Neural cell (in vitro differentiated cells): ENCODE measurements at regions not wholly inside any gene's neighbourhood (a gene's known extent, or its start where the extent isn't known, plus 50 kb on each side); places are given as distances from the start of the nearest gene placed in this dataset.

Experiments used
- H2AFZ ChIP-seq: fragments of 200-600, 300-800 bp; sonication (generic), shearing (Covaris generic); 2 replicates; pipeline ENCODE4 v1.6.0; 2014; ENCODE audit warnings: low read depth, mild to moderate bottlenecking, antibody characterized with exemption, low read length, moderate library complexity
- H3F3A ChIP-seq: fragments of 200-600 bp; shearing (Covaris generic); 2 replicates; pipeline ENCODE4 v1.6.1; 2016; ENCODE audit warnings: mild to moderate bottlenecking, moderate library complexity, mixed read lengths, antibody characterized with exemption, low read length; ENCODE audit not compliant: insufficient read depth, poor library complexity, severe bottlenecking
- H3K27ac ChIP-seq: fragments of 200-600, 300-800 bp; sonication (generic), shearing (Covaris generic); 2 replicates; pipeline ENCODE4 v1.5.1; 2014; ENCODE audit warnings: mild to moderate bottlenecking, low read length, moderate library complexity
- H3K27me3 ChIP-seq: fragments of 300-800, 200-600 bp; sonication (generic), shearing (Covaris generic); 2 replicates; pipeline ENCODE4 v1.6.0; 2014; ENCODE audit warnings: mild to moderate bottlenecking, low read depth, low read length, moderate library complexity; ENCODE audit not compliant: insufficient read depth
- H3K36me3 ChIP-seq: fragments of 300-800, 200-600 bp; sonication (generic), shearing (Covaris generic); 2 replicates; pipeline ENCODE4 v1.5.1; 2014; ENCODE audit warnings: mild to moderate bottlenecking, antibody characterized with exemption, low read length, moderate library complexity; ENCODE audit not compliant: insufficient read depth
- H3K4me2 ChIP-seq: fragments of 300-800, 200-600 bp; sonication (generic), shearing (Covaris generic); 2 replicates; pipeline ENCODE4 v1.6.0; 2014; ENCODE audit warnings: mild to moderate bottlenecking, low read length
- H3K4me3 ChIP-seq: fragments of 300-800, 200-600 bp; sonication (generic), shearing (Covaris generic); 2 replicates; pipeline ENCODE4 v1.5.1; 2014; ENCODE audit warnings: mild to moderate bottlenecking, low read length, moderate library complexity
- H3K79me2 ChIP-seq: fragments of 200-600 bp; shearing (Covaris generic); replicated peaks from 2 replicates; pipeline ENCODE4 v1.6.0; 2014; ENCODE audit warnings: mild to moderate bottlenecking, low read length, moderate library complexity; ENCODE audit not compliant: insufficient read depth
- H3K9ac ChIP-seq: fragments of 300-800, 200-600 bp; sonication (generic), shearing (Covaris generic); 2 replicates; pipeline ENCODE4 v1.6.1; 2016; ENCODE audit warnings: mild to moderate bottlenecking, low read length, mixed read lengths
- H3K9me2 ChIP-seq: fragments of 200-600 bp; shearing (Covaris generic); 2 replicates; pipeline ENCODE4 v1.6.1; 2016; ENCODE audit warnings: mild to moderate bottlenecking, low read length, mixed read lengths; ENCODE audit not compliant: insufficient read depth
- H3K9me3 ChIP-seq: fragments of 200-600, 300-800 bp; sonication (generic), shearing (Covaris generic); 2 replicates; pipeline ENCODE4 v1.6.1; 2016; ENCODE audit warnings: mild to moderate bottlenecking, mixed run types, low read length, moderate library complexity, mixed read lengths
- H4K20me1 ChIP-seq: fragments of 200-600 bp; shearing (Covaris generic); 2 replicates; pipeline ENCODE4 v1.6.1; 2016; ENCODE audit warnings: mild to moderate bottlenecking, mixed run types; ENCODE audit not compliant: insufficient read depth
- EP300 ChIP-seq: fragments of 450-650 bp; conservative IDR thresholded peaks from 2 replicates; pipeline ENCODE4 v1.6.1; 2014; ENCODE audit warnings: antibody characterized with exemption, mild to moderate bottlenecking, moderate library complexity; ENCODE audit not compliant: poor library complexity, severe bottlenecking
- EZH2 ChIP-seq: fragments of 200-600, 300-800 bp; shearing (Covaris generic), sonication (generic); IDR thresholded peaks from 2 replicates; pipeline ENCODE4 v1.6.1; 2014; ENCODE audit warnings: antibody characterized with exemption, low read length, borderline replicate concordance, mild to moderate bottlenecking; ENCODE audit not compliant: insufficient read depth, poor library complexity, severe bottlenecking
- MXI1 ChIP-seq: fragments of 450-650 bp; conservative IDR thresholded peaks from 2 replicates; pipeline ENCODE4 v1.6.1; 2014; ENCODE audit warnings: antibody characterized with exemption, mild to moderate bottlenecking; ENCODE audit not compliant: poor library complexity, severe bottlenecking
- POLR2AphosphoS5 ChIP-seq: IDR thresholded peaks from 2 replicates; pipeline ENCODE4 v1.6.1; 2012
- RAD21 ChIP-seq: fragments of 450-650 bp; conservative IDR thresholded peaks from 2 replicates; pipeline ENCODE4 v1.6.1; 2014; ENCODE audit warnings: antibody characterized with exemption, mild to moderate bottlenecking, moderate library complexity
- SMC3 ChIP-seq: fragments of 450-650 bp; conservative IDR thresholded peaks from 2 replicates; pipeline ENCODE4 v1.6.1; 2014; ENCODE audit warnings: antibody characterized with exemption, mild to moderate bottlenecking, moderate library complexity; ENCODE audit not compliant: poor library complexity
- TAF1 ChIP-seq: IDR thresholded peaks from 2 replicates; pipeline ENCODE4 v1.6.1; 2012; ENCODE audit warnings: low read depth
- TF ChIP-seq, protein P1 (sequence below): fragments of 450-650 bp; IDR thresholded peaks from 2 replicates; pipeline ENCODE4 v1.5.1; 2014; ENCODE audit warnings: antibody characterized with exemption, mild to moderate bottlenecking, moderate library complexity; ENCODE audit not compliant: poor library complexity, severe bottlenecking
- TF ChIP-seq, protein P2 (sequence below): IDR thresholded peaks from 2 replicates; pipeline ENCODE4 v1.6.1; 2012; ENCODE audit warnings: borderline replicate concordance

DNA sequence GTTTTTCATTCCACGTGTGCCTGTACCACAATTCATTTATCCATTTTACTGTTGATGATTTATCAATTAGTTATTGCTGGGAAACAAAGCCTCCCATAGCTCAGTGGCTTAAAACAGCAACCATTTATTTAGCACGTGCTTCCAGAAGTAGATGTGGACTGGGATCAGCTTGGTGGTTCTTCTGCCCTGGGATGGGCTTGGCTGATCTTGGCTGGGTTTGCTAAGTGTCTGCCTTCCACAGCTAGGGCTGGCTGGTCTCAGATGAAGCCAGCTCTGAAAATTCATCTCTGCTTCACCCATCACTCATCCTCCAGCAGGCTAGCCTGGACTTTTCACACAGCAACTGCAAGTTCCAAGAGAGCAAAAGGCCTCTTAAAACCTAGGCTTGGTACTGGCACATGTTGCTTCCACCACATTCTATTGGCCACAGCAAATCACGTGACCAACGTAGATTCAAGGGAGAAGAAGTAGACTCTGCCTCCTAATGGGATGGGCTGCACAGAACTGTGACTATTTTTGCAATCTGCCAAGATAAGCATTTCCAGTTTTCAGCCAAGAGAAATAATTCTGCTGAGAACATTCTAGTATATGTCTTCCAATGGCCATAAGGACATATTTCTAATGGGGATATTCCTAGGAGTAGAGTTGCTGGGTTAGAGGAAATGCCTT is 124.9 kb downstream of the MN1 start:
- H3K27ac ChIP-seq, result no peak overlapping the region
- H3K9ac ChIP-seq, result no peak overlapping the region

DNA sequence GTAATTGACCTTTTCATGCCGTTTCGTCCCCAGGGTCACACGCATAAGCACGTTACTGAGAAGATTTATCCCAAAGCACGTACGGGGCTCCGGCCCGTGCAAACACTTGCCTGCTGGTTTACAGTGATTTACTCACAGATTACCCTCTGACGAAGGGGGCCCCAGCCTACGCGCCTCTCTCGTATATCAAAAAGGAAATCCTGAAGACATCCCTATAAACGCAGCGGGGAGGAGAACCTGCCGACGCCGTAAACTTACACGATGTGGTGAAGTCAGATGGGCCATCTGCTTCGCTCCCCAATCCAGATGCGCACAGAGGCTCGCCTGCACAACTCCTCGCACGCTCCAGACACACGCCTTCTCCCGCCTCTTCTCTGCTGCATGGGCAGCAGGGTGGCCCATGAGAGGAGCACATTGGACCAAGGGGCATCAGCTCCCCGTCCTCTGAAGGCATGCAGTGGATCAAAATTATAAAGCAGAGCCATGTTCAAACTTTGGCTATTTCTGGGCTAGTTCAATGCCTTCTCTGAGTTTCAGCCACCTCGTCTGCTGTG is 123.6 kb downstream of the MN1 start:
- no peak overlapping the region for H3K4me3 ChIP-seq
- H3K79me2 ChIP-seq, result no peaks in the 10 kb centered on the region
- H3K36me3 ChIP-seq, result no peaks in the 10 kb centered on the region
- no peaks in the 10 kb centered on the region for H3K9me3 ChIP-seq
- no peak overlapping the region for H3K4me2 ChIP-seq
- H3F3A ChIP-seq, result no peaks in the 10 kb centered on the region
- no peak overlapping the region for H3K27ac ChIP-seq
- H3K9me2 ChIP-seq, result no peaks in the 10 kb centered on the region
- no peaks in the 10 kb centered on the region for H4K20me1 ChIP-seq
- no peaks in the 10 kb centered on the region for H3K27me3 ChIP-seq
- TF ChIP-seq, protein P1, sequence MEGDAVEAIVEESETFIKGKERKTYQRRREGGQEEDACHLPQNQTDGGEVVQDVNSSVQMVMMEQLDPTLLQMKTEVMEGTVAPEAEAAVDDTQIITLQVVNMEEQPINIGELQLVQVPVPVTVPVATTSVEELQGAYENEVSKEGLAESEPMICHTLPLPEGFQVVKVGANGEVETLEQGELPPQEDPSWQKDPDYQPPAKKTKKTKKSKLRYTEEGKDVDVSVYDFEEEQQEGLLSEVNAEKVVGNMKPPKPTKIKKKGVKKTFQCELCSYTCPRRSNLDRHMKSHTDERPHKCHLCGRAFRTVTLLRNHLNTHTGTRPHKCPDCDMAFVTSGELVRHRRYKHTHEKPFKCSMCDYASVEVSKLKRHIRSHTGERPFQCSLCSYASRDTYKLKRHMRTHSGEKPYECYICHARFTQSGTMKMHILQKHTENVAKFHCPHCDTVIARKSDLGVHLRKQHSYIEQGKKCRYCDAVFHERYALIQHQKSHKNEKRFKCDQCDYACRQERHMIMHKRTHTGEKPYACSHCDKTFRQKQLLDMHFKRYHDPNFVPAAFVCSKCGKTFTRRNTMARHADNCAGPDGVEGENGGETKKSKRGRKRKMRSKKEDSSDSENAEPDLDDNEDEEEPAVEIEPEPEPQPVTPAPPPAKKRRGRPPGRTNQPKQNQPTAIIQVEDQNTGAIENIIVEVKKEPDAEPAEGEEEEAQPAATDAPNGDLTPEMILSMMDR, result no peak
- no peak for TF ChIP-seq MXI1
- no peak for TF ChIP-seq EP300
- TF ChIP-seq POLR2AphosphoS5, result no peak
- no peak for TF ChIP-seq SMC3
- no peak for TF ChIP-seq RAD21
- TF ChIP-seq EZH2, result no peak
- no peak for TF ChIP-seq TAF1
- TF ChIP-seq, protein P2, sequence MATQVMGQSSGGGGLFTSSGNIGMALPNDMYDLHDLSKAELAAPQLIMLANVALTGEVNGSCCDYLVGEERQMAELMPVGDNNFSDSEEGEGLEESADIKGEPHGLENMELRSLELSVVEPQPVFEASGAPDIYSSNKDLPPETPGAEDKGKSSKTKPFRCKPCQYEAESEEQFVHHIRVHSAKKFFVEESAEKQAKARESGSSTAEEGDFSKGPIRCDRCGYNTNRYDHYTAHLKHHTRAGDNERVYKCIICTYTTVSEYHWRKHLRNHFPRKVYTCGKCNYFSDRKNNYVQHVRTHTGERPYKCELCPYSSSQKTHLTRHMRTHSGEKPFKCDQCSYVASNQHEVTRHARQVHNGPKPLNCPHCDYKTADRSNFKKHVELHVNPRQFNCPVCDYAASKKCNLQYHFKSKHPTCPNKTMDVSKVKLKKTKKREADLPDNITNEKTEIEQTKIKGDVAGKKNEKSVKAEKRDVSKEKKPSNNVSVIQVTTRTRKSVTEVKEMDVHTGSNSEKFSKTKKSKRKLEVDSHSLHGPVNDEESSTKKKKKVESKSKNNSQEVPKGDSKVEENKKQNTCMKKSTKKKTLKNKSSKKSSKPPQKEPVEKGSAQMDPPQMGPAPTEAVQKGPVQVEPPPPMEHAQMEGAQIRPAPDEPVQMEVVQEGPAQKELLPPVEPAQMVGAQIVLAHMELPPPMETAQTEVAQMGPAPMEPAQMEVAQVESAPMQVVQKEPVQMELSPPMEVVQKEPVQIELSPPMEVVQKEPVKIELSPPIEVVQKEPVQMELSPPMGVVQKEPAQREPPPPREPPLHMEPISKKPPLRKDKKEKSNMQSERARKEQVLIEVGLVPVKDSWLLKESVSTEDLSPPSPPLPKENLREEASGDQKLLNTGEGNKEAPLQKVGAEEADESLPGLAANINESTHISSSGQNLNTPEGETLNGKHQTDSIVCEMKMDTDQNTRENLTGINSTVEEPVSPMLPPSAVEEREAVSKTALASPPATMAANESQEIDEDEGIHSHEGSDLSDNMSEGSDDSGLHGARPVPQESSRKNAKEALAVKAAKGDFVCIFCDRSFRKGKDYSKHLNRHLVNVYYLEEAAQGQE, result no peak
- no peak overlapping the region for H3K9ac ChIP-seq
- H2AFZ ChIP-seq, result no peak overlapping the region

More for the DNA sequence above, 124.9 kb downstream of the MN1 start:
- Histone ChIP-seq H3K27me3 (no peaks in the 10 kb centered on the region), H3K4me3 (no peak overlapping the region), H4K20me1 (no peaks in the 10 kb centered on the region), H3K36me3 (no peaks in the 10 kb centered on the region), H3K9me2 (no peaks in the 10 kb centered on the region), H3K79me2 (no peaks in the 10 kb centered on the region), H3F3A (no peaks in the 10 kb centered on the region), H2AFZ (no peak overlapping the region), H3K4me2 (no peak overlapping the region), H3K9me3 (no peaks in the 10 kb centered on the region)
- no peak for TF ChIP-seq SMC3
- no peak for TF ChIP-seq TAF1
- TF ChIP-seq RAD21, result no peak
- no peak for TF ChIP-seq EP300
- TF ChIP-seq EZH2, result no peak
- TF ChIP-seq, protein P2, result no peak
- no peak for TF ChIP-seq POLR2AphosphoS5
- TF ChIP-seq, protein P1, result no peak
- TF ChIP-seq MXI1, result no peak
